Breast epithelium (tissue), 4 donors: ENCODE measurements at regions not wholly inside any gene's neighbourhood (a gene's known extent, or its start where the extent isn't known, plus 50 kb on each side); places are given as distances from the start of the nearest gene placed in this dataset.

ENCODE experiments used
- DNase-seq, 2 donors: peaks; one replicate each; pipeline ENCODE4 v3.0.0-alpha.2; 2019; ENCODE audit warnings: low spot score in 2 of 2
- H3K27ac ChIP-seq, 2 donors: fragments of 200-600 bp; sonication (generic) in 1 of 2; one replicate each; pipeline ENCODE4 v1.5.1; 2016 to 2019; ENCODE audit warnings: mild to moderate bottlenecking in 1 of 2
- H3K27me3 ChIP-seq, 2 donors: fragments of 200-600 bp; sonication (generic) in 1 of 2; one replicate each; pipeline versions ENCODE4 v1.5.1 to v1.6.0; 2017 to 2019; ENCODE audit warnings: control low read depth in 1 of 2, mild to moderate bottlenecking in 1 of 2
- H3K36me3 ChIP-seq: fragments of 200-600 bp; one replicate; pipeline ENCODE4 v1.5.1; 2019
- H3K4me1 ChIP-seq, 2 donors: fragments of 200-600 bp; sonication (generic); one replicate each; pipeline ENCODE4 v1.5.1; 2016 to 2019; ENCODE audit warnings: control low read depth in 1 of 2
- H3K4me3 ChIP-seq, 3 donors: fragments of 200-600 bp; sonication (generic); 1 replicate in 2 of 3; 2 replicates in 1 of 3; pipeline ENCODE4 v1.5.1; 2016 to 2019; ENCODE audit warnings: mild to moderate bottlenecking in 3 of 3, moderate library complexity in 2 of 3
- H3K9me3 ChIP-seq, 2 donors: fragments of 200-600 bp; sonication (generic) in 1 of 2; one replicate each; pipeline ENCODE4 v1.5.1; 2016 to 2019; ENCODE audit warnings: control low read depth in 1 of 2
- CTCF ChIP-seq, 3 donors: fragments of 450-650 bp; IDR thresholded peaks; one replicate each; pipeline ENCODE4 v1.5.1; 2016 to 2017; ENCODE audit warnings: antibody characterized with exemption in 3 of 3, mild to moderate bottlenecking in 3 of 3, moderate library complexity in 3 of 3
- POLR2A ChIP-seq: fragments of 450-650 bp; IDR thresholded peaks from one replicate; pipeline ENCODE4 v1.6.1; 2016; ENCODE audit warnings: antibody characterized with exemption, mild to moderate bottlenecking, moderate library complexity
- POLR2AphosphoS5 ChIP-seq, 3 donors: sonication (generic); formaldehyde crosslinking; IDR thresholded peaks; one replicate each; pipeline ENCODE4 v1.6.1; 2017; ENCODE audit warnings: antibody characterized with exemption in 3 of 3
- intact Hi-C: fragments of 100-400 bp; cut with DNase I; formaldehyde crosslinking; loops from one replicate; pipeline ENCODE4 v1.15.1; 2023; ENCODE audit warnings: low total_unique reads

- intact Hi-C loops: no loop called here
- H3K27ac ChIP-seq: no peak overlapping the region
- DNase-seq: no peak
Observed at GRCh38 chr1:200228486-200228885, 181.3 kb downstream of the ZNF281 start.

GRCh38 chr1:200228081-200228480 is 181.8 kb downstream of the ZNF281 start:
- H3K9me3 ChIP-seq: no peaks in the 10 kb centered on the region
- peaks cover 0 to 4% of the 10 kb centered on the region in 2 donors for H3K27me3 ChIP-seq
- peak overlapping the region in 1 of 2 donors; percentile 16 for H3K27ac ChIP-seq
- H3K4me1 ChIP-seq: no peaks in the 10 kb centered on the region
- H3K4me3 ChIP-seq: no peak overlapping the region
- DNase-seq: no peak
- intact Hi-C loops: no loop called here
- TF ChIP-seq CTCF (IDR thresholded peaks at IDR 0.05) (no peak), POLR2AphosphoS5 (IDR thresholded peaks at IDR 0.05) (no peak), POLR2A (no peak)
- H3K36me3 ChIP-seq: no peaks in the 10 kb centered on the region

More at GRCh38 chr1:200228486-200228885, 181.3 kb downstream of the ZNF281 start:
- no peaks in the 10 kb centered on the region for H3K4me1 ChIP-seq
- H3K36me3 ChIP-seq: no peaks in the 10 kb centered on the region
- TF ChIP-seq POLR2A: no peak
- TF ChIP-seq POLR2AphosphoS5 (IDR thresholded peaks at IDR 0.05): no peak
- TF ChIP-seq CTCF (IDR thresholded peaks at IDR 0.05): no peak
- no peak overlapping the region for H3K4me3 ChIP-seq
- no peaks in the 10 kb centered on the region for H3K9me3 ChIP-seq
- H3K27me3 ChIP-seq: peaks cover 0 to 4% of the 10 kb centered on the region in 2 donors
